NCI-H82 treated with DMSO at 0.1 percent for 48 hours (cell line): ENCODE measurements at regions not wholly inside any gene's neighbourhood (a gene's known extent, or its start where the extent isn't known, plus 50 kb on each side); places are given as distances from the start of the nearest gene placed in this dataset.
A peak's percentile ranks its signal among the peaks of the same experiment; 100 is the strongest.

Source experiments
- DNase-seq: peaks from one replicate; lab custom pipeline; 2025; ENCODE audit not compliant: unreplicated experiment; lab: John Stamatoyannopoulos, UW

DNA sequence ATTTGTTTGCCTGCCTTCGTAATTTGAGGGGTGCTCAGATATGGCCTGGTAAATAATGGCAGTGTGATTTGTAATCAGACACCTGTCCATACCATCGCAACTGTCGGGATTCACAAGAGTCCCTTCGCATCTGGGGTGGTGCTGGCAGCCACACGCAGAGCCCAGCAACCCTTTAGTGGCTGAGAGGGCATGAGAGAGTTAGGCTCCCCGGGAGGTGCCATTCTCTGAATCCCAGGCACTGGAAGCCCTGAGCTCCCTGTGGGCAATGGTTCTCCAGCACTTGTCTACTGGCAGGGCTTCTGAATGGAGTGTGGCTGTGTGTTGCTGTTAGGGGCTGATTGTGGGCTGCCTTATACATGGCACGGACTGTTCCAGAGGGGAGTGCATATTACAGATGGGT is 230.1 kb downstream of the EBLN2 start:
- no peak for DNase-seq

DNA sequence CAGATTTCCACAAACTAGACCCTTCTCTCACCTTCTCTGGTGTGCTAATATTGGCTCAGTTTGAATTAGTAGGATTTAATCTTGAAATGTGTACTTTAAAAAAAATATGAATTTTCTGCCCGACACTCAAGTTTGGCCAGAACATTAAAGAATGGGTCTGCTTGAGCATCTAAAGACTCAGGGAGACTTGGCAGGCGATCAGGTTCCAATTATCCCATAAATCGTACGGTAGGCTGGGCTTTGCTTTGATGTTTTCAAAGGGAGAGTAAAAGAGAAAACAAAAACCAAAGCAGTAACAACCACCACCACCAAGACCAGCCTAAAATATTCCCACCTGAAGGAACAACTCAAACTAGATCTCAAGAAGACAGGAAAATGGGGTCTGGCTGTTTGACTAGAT is 230.8 kb downstream of the EBLN2 start:
- no peak for DNase-seq

DNA sequence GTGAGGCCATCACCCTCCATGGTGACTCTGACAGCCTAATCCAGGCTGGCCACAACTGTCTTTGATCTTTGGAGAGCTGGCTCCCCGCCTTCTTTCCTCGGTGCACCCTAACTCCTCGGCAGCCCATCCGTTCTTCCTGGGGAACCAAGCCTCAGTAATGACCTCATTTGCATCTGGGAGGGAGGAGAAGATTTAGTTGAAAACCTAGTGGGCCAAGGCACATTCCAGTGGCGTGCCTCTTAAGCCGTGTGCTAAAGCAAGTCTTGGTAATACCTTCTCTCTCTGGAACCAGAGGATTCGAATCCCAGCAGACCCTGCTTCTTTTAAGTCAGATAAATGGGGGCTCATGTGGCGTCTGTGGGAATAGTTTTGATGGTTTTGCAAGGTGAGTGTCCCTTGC is 233.1 kb downstream of the EBLN2 start:
- no peak for DNase-seq

DNA sequence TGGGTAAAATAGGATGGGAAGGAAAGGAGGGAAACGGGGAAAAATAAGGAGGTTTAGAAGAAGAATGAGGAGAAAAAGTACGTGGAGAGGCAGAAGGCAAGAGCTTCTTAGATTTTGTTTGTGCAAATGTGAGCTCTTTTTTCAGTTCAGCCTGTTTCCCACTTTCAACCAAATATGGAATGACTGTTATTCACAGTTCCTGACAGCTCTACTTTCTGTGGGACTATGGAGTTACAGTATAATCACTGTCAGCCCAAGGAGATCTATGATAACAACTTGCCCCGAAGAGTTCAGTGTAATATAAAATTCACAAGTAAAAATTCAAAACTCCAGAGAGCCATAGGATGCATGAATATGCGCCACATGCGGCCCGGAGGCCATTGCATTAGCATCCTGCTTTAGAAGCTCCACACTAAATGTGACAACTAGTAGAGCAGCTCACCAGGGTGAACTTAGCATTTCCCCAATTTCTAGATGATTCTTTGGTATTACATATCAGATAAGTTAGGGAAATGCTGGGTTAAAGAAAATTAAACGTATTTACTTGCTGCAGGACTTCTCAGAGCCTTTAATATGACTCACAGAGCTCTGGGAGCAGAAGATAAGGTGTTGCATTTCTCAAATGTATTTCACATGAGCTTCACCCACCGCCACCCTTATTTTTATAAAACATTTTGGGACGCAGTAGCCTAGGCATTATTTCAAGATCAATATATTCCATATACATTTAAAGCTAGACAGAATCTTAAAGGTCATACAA is 234.6 kb downstream of the EBLN2 start:
- DNase-seq = no peak

DNA sequence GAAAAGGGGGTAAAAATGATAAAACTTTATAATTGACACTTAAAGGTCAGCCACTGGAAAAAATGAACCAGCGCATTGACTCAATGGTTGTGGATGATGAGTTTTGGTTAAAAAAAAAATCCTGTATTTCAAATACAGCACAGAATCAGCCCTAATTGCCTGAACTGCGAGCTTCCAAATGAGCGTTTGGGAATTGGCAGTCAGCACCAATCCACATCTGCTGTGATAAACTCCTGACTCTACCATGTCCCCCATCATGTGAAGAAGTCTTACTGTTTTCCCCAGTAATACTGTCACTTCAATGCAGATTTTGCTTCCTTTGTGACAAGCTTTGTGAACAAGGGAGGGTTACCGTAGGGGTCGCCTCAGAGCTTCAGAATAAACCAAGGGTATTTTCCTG is 235.4 kb downstream of the EBLN2 start:
- no peak for DNase-seq

DNA sequence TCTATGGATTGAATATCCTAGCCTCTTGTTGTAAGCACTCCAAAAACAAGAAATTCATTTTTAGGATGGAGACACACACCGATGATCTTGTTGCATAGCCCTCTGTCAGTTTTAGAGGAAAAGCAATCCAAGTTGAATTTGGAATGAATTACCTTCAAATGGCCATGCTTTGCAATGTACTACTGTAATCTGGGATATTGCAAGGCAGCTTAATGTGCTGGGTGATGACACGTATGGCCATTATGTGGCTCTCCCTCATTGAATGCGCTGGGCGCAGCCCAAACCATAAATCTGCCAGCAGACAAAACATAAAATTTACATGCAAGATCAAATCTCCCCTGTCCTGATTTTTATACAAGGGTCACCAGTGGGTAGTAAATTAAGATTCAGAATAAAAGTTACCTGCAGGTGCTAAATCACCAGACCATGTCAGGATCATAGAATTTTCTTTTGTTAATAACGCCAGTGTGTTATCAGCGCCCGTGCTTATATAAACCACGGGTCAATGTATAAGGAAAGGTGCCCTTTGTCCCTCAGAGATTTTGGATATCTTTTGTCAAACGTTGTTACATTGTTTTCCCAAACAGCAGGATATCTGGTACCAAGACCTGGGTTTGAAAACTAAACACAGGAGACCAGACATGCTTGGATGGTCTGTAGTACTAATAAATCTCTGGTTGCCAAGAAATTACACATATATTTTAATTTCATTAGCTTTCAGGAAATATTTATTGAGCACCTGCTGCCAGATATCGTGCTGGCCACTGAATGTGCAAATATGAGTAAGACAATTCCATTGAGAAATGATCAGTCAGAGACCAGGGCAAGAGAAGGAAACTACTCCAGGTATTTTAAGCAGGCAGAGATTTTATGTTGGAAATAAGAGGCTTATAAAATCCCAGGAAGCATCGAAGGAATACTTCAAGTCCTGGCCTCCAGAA is 237.1 kb downstream of the EBLN2 start:
- DNase-seq = no peak

DNA sequence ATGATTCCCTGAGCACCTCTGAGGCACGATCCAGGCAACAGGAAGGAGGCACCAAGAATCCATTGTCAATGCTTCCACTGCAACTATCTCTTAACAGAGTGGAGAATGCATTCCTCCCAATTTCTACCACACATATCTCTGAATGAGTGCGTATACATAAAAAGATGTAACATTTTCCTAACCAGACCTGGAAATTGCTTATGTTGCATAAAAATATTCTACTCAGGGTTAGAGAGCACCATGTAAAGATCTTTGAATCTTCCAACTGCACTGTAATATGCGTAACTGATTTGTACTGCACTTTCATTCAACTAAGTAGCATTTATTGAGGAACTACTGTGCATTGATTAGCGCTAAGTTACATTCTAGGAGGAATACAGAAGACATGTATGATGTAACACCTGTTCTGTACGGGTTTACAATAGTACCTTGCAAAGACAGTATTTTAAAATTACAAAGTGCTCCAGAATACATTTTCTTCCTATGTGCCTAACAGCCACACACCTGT is 237.8 kb downstream of the EBLN2 start:
- DNase-seq = no peak

DNA sequence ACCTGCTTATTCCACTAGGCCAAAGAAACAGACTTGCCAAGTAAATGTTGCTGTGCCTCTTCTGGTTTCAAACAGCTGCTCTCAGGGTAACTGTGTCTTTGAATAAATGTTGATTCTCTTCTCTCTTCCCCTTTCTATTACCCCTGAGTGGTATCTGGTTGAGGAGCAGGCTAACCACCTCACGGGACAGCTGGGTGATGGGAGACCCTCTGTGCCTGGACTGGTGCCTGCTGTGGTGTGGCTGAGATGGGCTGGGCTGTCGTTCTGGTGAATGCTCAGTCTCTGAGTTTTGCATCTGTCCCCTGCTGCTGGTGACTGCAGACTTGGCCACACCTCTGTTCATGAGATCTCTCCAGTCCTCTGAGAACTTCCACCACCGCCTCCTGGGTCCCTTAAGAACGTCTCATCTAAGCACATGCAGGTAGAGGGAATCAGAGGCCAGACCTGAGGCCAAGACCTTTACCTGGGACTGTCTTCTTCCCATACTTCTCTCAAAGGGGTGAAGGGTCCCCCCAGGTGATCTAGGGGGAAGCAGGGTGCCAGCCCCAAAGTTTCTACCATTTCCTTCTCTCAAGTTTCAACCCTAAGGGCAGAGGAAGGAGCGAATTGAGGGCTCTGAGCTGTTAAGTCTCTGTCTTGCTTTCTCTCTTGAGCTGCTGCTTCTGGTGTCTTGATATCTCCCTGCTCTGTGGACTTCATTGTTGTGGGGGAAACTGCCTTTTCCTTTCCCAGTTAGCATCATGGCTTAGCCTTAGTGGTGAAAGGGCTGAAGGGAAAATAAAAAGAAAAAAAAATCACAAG is 252.9 kb downstream of the EBLN2 start:
- no peak for DNase-seq

DNA sequence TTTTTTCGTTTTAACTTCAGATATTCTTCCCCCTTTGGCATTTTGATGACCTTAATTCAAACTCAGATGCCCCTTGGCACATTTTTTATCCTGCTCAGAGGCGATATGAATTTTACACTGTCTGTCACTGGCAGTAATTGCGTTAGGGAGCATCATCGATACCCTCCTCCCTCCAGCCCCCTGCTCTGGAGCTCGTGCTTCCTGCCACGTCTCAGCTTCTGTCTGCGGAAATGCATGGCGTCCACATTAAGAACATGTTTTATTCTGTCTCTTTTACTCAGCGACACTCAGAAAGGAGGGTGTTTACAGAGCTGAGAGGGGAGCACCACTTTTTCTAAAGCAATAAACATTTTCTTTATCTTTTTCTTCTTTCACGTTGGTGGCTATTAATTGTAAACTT is 254.2 kb downstream of the EBLN2 start:
- no peak for DNase-seq

DNA sequence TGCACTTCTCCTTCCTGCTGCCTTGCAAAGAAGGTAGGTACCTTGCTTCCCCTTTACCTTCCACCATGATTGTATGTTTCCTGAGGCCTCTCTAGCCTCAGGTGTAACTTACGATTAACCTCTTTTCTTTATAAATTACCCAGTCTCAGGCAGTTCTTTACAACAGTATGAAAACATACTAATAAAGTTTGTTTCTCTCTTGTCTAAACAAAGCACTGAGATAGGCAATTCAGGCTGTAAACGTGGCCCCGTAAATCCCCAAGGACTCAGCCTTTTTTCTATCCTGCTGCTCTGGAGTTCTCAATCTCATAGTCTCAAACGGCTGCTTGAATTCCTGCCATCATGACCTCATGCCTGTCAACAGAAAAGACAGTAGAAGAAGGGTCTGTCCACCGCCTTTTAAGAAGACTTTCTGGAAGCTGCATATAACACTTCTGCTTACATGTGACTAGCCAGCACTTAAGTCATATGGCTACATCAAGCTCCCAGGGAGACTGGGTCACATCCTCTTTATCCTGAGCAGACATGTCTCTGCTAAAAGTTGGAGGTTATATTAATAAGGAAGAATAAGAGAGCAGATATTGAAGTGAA is 257.8 kb downstream of the EBLN2 start:
- no peak for DNase-seq

DNA sequence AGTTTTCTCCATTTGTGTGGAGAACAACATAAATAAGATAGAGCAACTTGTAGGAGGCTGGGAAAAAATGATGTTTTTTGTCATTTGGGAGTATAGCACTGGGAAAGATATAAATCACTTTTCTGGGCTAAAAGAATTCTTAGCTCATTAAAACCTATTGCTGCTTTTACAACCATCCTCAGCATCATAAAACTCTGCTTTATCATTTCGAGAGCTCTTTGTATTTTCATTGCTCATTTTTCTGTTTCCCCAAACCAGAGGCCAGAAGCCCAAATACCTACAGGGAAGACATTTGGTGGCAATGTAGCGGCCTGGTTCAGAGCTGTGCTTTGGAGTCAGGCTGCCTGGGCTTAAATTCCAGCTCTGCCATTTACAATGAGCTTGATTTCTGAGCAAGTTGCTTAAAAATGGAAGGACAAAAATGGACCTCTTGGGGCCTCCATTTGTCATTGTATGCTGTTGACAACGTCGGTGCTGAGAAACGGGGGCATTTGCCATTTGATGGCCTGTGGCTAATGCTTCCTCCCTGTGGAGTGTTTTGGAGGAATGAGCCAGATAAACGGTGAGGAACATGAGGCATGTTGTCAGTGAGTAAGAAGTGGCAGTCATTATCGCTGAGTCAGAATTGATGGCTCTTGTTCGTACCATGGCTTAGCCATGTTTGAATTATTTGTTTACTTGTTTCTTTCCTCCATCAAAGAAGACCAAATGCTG is 260.0 kb downstream of the EBLN2 start:
- no peak for DNase-seq

DNA sequence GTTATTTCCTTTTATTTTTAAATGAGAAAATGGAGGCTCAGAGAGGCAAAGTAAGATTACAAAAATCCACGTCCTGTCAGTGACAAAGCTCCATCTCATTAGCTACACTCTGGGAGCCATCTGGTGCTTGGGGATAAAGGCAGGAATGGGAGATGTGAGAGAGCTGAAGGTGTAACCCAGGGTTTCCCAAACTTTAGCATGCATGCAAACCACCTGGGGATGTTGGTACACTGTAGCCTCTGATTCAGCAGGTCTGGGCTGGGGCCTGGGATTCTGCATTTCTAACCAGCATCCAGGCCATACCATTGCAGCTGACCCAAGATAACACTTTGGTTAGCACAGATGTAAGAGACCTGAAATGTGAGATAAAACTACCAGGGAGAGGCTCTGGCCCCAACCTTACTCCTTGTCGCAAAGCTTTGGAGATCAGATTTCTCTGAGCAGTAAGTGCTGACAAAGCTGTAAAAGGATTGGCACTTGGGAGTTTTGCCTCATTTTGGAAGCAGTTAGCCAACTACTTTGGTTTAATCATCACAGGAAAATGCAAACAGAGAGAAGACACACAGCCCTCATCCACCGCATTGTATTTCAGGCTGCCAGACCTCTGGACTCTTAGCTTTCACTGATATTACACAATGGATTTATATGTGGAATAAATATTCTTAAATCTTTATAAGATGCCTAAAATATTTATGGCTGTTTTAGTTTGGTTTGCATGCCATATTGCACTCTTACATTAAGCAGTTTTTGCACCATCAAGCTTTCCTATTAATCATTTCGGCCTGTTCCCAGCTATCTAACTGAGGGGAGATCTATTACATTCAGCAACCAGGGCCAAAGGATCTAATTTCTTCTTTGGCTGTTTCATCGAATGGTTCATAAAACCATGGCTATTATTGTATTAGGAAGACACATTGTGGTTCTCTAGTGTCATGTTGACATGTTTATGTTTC is 263.0 kb downstream of the EBLN2 start:
- DNase-seq = peak; percentile 77

DNA sequence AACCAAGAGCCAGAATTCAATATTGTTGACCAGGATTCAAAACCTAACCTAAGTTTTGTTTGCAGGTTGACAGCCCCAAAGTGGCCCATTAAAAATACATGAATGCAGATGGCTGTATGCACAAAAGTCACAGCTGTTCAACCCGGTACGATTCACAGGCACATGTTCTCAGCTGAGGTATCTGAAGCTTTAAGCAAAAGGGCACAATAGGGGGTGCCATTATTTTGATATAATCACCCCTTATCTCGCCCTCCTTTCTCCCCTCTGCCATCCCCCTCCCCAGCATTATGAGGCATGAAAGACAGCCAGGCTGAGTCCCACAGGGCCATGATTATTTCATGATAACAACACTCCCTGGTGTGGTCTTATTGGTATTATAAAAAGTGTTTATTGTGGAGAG is 264.9 kb downstream of the EBLN2 start:
- DNase-seq = no peak

DNA sequence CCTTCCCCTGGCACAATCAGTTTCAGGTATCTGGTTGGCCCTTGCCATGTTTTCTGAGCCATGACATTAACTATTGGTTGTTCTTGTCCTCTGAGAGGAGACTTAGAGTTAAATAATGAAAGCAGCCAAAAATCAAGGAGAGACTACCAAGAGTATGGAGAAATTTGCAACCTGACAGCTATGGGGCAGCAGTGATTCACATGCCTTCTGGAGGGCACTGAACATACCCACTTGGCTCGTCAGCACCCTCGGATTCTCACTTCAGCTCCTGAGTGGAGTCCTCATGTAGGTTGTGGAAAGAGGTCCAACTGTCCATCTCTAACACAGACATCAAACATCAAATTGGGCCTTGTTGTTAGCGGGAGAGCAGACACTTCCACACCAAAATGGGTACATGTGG is 265.6 kb downstream of the EBLN2 start:
- DNase-seq = no peak
